GM21723 (cell line): ENCODE measurements at regions not wholly inside any gene's neighbourhood (a gene's known extent, or its start where the extent isn't known, plus 50 kb on each side); places are given as distances from the start of the nearest gene placed in this dataset.
"Not testable (repeated sequence)": the region's sequence is repeated elsewhere in the genome, so short reads cannot be mapped to it uniquely, and the experiment has no call there.

Experiments
- ATAC-seq: cut with Tn5 transposase; IDR thresholded peaks from one replicate; pipeline ENCODE4 v1.9.1; 2021; ENCODE audit warnings: mild to moderate bottlenecking, moderate library complexity; ENCODE audit not compliant: unreplicated experiment

DNA sequence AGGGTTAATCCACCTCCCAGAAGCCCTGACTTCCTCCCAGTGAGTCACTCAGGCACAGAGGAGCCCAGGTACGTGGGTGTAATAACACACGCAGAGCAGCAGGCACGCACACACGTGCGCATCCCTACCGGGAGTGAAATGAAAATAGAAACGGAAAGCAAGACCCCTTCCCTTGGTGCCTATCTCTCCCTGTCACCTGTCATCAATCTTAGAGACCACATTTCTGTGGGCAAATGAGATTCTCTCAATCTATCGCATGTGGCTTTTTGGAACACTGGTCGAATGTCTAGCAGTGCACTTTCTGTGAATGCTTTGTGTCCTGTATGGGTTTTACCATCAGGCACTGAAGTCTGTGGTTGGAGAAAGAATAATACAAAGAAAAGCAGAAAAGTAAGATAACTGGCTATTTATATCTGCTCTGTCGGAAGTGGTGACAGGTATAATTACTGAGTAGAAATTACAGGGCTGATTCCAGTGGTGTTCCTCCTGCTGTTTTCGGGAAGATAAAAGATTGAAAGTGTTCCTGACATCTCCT lies 137.7 kb upstream of the GRIA1 start:
- ATAC-seq = peak; percentile 88

DNA sequence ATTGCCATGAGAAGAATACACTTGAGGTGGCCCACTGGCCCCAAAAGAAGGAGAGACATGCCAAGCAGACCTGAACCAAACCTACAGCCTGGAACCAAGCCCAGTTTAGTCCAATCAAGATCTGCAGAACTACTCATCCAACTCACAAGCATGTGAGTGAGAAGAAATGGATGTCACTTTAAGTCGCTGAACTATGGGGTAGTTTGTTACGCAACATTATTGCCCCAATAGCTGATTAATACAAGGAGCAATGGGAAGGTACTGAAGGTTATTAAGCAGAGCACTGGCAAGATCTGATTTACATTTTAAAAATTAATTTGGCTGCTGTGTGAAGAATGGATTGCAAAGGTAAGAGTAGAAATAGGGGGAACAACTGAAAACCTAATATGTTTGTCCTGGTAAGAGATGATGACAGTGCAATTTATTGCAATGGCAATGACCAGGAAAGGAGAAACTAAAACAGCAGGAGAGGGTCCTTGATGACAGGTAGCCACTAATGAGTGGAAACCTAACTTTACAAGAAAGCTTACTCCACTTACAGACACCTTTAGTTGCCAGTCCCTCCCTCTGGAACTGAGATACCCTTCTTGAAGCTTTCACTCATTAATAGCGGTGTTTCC lies 132.9 kb upstream of the GRIA1 start:
- ATAC-seq = no peak

DNA sequence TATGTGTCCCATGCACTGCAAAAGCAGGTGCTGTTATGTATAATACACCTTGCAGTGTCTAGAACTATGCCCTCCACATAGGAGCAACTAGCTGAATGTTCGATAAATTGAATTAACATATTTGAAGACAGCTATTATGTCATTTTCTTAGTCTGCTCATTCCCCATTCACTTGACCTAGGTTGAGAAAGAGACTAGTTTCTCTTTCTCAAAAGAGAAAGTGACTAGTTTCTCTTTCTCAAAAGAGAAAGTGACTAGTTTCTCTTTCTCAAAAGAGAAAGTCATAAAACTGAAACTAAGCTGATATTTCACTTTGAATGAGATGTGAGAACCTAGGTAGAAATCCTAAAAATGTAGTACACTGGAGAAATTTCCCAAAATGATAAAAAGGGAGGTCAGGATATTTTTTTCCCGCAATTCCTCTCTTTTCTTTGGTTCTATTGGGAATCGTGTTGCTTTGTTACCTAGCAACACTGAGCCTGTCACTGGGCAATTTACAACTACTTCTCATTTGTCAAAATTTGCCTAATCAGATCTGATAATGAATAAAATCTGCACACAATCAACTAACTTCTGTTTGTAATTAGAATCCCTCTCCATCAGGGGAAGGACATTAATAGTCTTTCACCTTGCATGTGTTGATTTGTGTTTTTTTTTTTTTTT lies 132.0 kb upstream of the GRIA1 start:
- peak; percentile 89 for ATAC-seq

DNA sequence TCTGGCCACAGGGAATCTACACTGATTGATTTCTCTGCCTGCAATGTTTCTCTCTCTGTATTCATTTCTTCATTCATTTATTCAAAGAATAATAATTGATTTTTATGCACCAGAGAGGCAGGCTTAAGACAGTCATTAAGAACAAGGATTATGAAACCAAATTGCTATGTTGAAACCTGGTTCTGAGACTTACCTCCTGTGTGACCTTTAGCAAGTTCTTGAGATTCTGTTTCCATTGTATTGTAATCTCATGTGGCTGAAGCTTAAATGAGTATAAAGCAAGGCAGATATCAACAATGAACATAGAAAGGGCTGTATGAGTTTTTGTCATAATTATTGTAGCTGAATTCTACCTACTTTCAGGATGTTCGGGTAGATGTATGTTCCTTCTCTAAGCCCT lies 129.6 kb upstream of the GRIA1 start:
- no peak for ATAC-seq

DNA sequence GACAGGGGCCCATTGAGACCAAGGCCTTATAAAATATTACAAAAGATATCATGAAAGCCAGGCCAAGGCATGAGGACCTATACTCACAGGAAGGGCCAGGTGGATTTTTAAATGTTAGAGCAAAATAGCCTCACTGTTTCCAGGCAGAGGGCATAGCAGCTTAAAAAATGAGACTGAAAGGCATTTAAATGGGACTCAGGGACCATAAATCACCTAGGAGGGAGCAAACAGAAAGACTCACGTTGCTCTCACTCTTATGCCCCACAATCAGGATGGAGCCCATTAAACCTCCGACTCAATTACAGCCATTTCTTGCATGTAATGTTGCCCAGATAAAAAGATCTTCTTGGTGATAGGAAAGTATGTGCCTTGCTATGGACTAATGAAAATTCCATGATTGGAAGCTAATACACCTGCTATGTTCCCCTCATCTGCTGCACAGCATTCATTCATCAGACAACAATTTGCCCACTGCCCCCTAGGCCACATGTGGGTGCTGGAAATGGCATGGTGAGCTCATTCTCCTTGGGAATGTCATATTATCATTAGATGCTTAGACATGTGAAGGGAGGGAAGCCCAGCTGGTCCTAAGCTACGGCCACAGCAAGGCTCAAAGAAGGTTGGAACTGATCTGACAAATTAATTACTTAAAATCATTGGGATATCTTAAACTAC lies 128.6 kb upstream of the GRIA1 start:
- ATAC-seq = no peak

DNA sequence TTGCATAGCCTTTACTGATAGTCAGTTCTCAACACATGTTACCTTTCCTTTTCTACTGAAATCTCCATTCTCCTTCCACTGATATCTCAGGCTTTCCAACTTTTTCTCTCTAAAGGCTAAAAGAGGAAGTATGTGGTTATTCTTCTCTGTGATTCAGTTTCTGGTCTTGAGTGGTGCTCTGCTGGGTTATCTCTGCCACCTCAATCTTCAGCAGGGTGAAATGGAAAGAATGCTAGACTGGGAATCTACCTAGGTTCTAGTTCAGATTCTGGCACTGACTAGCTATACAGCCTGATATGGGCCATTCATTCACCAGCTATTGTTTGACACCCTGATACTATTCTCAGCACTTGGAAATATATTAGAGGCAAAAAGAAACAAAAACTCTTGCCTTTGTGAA lies 124.9 kb upstream of the GRIA1 start:
- peak; percentile 68 for ATAC-seq

DNA sequence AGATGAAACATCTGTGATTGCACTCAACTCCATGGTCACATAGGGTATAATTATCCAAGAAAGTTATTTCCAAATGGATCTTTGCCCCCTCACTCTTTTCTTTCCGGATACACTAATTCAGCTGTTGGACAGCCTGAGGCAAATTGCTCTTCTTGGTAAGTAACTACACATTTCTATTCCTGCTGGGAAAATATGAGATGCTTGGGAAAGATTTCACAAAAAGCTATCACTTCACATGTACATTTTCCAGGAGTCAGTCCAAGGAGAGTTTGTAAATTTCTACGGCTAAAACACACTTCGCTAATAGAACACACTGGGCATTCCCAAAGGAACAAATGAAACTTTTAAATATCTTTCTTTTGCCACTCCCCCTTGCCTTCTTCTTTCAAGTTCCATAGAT lies 123.0 kb upstream of the GRIA1 start:
- ATAC-seq = no peak

DNA sequence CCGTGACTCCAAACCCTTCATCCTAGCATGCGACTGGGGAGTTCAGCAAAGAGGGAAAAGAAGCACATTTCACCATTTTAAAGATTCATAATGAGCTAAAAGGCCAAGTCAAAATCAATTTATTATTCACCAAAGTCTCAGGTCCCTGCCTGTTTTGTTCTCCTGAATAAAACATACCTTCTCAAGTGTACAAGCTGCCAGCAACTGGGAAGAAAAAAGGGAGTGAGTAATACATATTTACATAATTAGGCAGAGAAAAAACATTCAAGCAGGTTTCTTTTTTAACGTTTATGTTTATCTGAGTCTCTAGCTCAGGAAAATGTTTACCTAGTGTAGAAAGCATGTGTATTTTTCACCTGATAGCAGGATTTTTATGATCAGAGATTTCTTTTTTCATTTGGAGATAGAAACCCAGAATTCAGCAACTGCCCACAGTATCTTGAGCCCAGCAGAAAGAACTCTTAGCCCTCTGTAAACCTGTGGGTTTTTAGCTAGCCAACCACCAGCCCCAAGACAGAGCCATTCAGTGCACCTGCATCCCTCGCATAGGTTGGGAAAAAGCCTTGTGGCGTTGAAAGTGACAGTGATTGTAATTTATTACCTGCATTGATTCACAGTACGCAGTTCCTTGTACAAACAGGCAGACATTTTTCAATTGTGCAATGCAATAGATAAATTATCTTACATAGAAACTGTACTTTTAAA lies 117.9 kb upstream of the GRIA1 start:
- no peak for ATAC-seq

DNA sequence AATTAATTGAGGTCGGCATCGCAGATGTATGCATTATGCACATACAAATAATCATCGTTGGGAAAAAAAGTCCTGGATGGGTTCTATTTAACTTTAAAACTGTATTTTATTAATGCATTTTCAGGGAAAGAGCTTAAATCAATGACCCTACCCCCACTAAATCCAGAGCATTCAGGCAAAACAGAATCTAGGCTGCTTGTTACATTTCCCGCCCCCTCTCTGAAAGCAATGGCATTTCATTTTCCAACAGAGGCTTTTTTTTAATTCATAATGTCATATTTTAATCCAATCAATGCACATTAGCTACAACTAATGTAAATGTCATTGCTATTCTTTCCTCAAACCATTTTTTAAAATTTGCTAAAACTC lies 117.4 kb upstream of the GRIA1 start:
- ATAC-seq = no peak

DNA sequence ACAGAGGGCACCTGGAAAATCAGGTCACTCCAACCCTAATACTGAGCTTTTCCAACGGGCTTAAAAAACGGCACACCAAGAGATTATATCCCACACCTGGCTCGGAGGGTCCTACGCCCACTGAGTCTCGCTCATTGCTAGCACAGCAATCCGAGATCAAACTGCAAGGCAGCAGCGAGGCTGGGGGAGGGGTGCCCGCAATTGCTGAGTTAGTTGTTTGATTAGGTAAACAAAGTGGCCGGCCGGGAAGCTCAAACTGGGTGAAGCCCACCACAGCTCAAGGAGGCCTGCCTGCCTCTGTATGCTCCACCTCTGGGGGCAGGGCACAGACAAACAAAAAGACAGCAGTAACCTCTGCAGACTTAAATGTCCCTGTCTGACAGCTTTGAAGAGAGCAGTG lies 108.8 kb upstream of the GRIA1 start:
- ATAC-seq = not testable (repeated sequence)

DNA sequence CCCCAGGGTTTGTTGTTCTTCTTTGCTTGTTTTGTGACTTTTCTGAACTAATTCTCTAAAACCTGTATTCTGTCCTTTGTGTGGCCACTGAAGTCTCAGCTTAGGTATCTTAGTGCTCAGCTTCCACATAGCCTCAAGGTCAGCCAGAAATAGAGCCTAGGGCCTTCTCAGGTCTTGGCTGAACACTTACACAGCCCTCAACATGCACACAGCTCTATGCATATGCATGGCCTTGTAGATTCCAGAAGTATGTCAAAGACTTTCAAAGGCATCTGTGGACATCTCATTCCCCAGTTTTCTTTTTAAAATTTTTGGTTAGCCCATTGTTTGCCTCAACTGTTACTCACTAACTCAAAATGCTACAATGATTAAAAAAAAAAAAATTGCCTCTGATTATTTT lies 99.9 kb upstream of the GRIA1 start:
- no peak for ATAC-seq

DNA sequence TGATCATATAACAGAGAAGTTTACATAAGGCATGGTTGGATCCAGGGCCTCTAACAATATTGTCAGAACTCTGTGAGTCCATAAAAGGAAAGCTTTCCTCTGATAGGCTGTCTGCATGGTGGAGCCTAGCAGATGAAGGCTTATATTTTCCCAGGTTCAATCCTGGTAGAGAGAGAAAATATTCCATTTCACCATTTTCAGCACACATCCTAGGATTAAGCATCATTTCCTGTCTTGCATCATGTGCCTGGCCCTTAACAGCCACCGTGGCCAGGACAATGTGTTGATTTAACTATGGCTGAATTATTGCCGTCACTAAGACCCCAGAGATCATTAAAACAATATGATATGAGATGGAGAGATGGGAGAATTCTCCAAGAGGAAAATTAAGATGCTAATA lies 90.9 kb upstream of the GRIA1 start:
- no peak for ATAC-seq

DNA sequence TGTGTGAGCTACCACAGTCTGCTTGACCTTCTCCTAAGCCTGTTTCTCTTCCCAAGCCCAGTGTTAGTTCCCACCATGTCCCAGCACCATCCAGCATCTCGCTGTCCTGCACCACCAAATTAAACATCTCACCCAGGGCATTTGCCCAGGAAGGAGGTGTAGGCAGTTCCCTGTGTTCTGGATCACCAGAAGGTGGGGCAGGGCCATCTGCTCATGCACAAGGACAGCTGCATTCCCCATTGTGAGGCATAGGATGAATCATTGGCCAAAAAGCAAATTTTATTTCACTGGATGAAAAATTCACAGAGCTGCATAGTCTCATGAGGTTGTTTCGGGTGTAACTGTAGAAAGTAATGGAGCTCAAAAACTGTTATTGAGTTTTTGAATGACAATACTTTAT lies 89.5 kb upstream of the GRIA1 start:
- ATAC-seq = no peak

DNA sequence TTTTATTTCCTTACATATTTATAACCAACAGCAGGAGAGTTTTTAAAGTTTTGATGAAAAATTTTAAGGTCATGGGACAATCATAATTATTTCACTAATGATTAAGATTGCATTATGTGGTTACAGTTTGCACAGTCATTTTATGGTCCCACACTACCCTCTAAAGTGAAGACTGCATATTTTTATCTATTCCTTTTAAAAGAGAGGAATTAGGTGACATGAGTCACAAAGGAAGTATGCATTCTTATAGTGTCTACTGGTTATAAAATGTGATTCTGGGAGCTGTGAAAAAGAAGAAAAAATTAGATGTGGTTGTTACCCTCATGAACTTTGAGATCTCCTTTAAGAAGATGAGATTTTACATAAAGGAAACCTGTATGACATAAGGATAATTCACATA lies 87.9 kb upstream of the GRIA1 start:
- ATAC-seq = no peak

DNA sequence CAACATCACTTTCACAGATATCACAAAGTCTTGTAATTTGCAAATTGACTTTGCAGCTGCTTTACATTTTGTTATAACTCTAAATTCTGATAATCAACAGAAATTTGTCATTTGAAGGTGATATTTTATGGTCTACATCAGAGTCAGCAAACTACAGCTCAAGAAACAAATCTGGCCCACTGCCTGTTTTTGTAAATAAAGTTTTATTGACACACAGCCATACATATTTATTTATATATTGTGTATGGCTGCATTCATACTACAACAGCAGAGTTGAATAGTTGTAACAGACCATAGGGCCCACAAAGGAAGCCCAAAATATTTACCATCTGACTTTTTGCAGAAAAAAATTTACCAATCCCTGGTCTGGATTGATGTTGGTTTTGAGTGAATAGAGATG lies 87.0 kb upstream of the GRIA1 start:
- ATAC-seq = no peak

DNA sequence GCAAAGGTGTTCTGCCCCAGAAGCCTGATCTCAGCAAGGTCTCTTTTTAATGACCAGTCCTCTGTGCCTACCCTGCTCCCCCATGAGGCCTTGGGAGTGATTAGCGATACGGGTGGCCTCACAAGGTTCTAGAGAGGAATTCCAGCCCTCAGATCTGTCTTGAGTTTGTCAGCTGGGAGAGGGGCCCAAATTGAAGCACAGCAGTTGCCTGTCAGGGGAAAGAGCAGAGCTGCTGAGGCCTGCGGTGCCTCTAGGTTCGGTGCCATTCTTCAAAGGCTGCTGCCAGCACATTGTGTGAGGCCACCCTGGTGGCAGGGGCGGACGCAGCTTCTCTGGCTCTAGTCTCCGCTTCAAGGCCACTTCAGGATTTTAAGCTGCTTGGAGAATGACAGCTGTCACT lies 85.7 kb upstream of the GRIA1 start:
- ATAC-seq = no peak

DNA sequence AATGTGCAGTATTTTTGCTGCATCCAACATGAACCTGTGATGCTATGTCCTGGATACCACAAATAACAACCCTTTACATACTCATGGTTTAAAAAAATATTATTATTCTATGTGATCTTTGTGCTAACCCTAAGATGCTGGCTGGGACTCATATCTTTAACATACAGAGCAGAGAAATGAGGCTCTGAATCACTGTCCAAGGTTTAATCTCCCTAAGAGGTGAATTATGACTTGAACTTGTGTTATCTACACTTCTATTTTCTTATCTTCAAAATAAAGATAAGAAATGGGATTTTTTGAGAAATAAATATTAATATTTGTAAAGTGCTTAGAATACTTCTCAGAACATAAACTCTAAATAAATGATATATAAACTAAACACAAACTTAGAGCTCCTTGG lies 68.8 kb upstream of the GRIA1 start:
- no peak for ATAC-seq

DNA sequence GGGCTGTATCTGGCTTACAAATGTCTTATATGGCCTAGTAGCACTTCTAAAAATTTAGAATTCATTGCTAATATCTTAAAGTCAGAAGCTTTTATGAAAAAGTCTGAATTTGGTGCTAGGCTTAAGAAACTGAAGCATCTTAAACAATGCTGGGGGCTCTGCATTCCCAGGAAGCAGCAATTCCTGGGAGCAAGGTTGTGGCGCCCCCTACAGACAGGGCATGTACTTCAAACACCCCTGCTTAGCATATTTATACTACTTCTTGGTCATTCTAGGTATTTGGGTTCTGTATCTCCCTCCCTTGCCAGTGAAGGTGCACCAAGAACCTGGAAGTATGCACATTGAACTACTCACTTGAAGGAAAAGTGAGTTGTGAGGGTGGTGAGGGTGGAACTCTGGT lies 64.6 kb upstream of the GRIA1 start:
- ATAC-seq = no peak

DNA sequence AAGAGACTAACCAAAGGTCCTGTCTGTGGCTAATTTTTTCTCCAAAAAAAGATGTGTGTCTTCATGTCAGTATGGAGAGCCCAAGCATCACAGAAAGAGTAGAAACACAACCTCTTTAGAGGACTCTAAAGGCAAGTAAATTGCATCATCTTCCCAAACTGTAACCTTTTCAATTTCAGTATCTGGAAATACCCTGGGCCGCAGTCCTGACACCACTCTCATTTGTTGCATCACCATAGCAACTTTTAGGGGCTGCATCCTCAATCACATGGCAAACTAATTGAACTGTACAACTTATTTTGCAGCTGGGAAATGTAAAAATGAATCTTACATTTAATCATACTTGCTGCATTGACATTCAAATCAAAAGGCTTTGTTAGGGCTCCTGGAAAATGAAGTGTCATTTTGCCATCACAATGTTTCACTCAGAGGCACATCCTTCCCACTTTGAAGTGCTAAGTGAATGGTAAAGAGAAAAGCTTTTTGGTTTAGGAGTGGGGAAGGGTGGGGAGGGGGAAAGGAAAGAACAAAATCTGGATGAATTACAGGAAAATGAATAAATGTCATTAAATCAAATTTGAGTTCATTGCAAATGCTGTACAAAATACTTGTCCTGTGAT lies 60.6 kb upstream of the GRIA1 start:
- ATAC-seq = peak; percentile 86

DNA sequence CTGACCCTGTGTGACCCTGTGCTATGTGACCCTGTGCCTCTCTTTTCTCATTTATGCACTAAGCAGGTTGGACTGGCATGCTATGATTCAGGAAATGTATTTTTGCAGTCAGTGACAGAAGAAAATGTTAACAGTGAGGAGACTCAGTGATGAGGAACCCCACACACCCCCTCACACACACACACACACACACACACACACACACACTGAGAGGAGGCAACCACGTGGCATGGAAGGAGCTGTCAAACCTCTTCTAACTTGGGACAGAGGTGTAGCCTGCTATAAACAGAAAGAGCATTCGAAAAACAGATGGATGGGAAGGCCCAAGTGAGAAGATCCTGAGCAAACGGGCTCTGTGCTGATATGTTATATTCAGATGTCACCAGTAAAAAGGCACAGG lies 57.9 kb upstream of the GRIA1 start:
- ATAC-seq = no peak

DNA sequence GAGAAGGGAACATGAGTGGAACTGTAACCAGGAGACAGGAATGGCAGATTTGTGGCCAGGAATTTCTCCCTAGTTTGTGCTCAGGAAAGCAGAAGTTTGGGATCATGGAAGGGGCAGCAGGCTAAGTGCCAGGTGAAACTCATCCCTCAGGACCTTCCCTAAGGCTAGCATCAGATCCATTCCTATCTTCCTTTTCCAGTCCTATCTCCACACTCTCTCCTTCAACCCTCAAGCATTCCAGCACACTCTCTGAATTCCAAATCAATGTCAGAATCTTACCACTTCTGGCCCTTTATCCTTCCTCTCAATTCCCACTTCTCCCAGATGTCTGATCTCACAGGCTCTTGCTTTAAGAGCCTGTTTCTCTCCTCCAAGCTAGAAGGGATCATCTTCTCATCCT lies 53.2 kb upstream of the GRIA1 start:
- no peak for ATAC-seq
